Left ventricle myocardium inferior (tissue), 1 donor: ENCODE measurements at regions not wholly inside any gene's neighbourhood (a gene's known extent, or its start where the extent isn't known, plus 50 kb on each side); places are given as distances from the start of the nearest gene placed in this dataset.

Experiments used
- DNase-seq: peaks from one replicate; pipeline ENCODE4 v3.0.0-alpha.2; 2020
- H3K27ac ChIP-seq: fragments of 200-600 bp; replicated peaks from 2 replicates; pipeline ENCODE4 v1.8.0; 2021
- H3K27me3 ChIP-seq: fragments of 200-600 bp; 2 replicates; pipeline ENCODE4 v1.8.0; 2021; ENCODE audit warnings: low read depth
- H3K36me3 ChIP-seq: fragments of 200-600 bp; 2 replicates; pipeline ENCODE4 v1.8.0; 2021
- H3K4me1 ChIP-seq: fragments of 200-600 bp; 2 replicates; pipeline ENCODE4 v1.8.0; 2021
- H3K4me3 ChIP-seq: fragments of 200-600 bp; 2 replicates; pipeline ENCODE4 v1.8.0; 2021; ENCODE audit warnings: mild to moderate bottlenecking, moderate library complexity
- H3K9me3 ChIP-seq: fragments of 200-600 bp; replicated peaks from 2 replicates; pipeline ENCODE4 v1.8.0; 2021
- intact Hi-C: fragments of 100-400 bp; cut with micrococcal nuclease; formaldehyde crosslinking; loops from one replicate; pipeline ENCODE4 v1.11.0; 2022
- TF ChIP-seq, protein P1 (sequence below): fragments of 200-600 bp; IDR thresholded peaks from 2 replicates; pipeline ENCODE4 v1.8.0; 2021; ENCODE audit warnings: antibody characterized with exemption, mild to moderate bottlenecking, borderline replicate concordance
- donor health status: DM: no; HTN: yes; CAD: no; lungs with severe emphysema.

DNA sequence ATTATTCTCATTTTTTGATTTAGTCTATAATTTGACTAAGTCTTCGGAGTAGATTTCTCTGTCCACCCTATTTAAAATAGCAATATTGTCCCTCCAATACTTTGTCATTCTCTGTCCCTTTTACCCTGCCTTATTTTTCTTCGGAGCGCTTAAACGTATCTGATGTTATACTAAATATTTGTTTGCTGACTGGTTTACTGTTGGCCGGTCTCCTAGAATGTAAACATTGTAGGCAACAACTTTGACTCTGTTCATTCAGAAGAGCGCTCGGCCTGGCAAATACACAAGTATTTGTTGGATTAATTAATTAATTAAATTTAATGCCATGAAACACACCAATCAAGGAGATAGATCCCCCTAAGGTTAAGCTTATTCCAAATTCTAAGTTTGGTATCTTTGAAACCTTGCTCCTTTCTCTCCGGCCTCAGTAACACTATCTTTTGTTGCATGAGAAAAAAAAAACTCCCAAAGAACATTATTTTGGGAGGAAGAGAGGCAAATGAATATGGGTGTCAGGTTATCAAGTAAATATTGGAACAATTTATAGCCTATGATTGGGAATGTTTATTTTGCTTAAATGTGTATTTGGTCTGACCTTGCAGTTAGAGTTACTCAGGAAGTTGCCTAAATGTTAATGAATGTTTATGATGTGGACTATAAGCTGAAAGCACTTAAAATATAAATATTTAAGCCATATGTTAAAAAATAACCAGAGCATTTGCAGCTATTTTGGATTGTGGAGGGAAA, 231.1 kb downstream of the SOX4 start:
- no peak overlapping the region for H3K27ac ChIP-seq
- H3K36me3 ChIP-seq = no peaks in the 10 kb centered on the region
- no peak overlapping the region for H3K4me3 ChIP-seq
- intact Hi-C loops = no loop called here
- H3K4me1 ChIP-seq = no peaks in the 10 kb centered on the region
- no peaks in the 10 kb centered on the region for H3K9me3 ChIP-seq
- TF ChIP-seq, protein P1, sequence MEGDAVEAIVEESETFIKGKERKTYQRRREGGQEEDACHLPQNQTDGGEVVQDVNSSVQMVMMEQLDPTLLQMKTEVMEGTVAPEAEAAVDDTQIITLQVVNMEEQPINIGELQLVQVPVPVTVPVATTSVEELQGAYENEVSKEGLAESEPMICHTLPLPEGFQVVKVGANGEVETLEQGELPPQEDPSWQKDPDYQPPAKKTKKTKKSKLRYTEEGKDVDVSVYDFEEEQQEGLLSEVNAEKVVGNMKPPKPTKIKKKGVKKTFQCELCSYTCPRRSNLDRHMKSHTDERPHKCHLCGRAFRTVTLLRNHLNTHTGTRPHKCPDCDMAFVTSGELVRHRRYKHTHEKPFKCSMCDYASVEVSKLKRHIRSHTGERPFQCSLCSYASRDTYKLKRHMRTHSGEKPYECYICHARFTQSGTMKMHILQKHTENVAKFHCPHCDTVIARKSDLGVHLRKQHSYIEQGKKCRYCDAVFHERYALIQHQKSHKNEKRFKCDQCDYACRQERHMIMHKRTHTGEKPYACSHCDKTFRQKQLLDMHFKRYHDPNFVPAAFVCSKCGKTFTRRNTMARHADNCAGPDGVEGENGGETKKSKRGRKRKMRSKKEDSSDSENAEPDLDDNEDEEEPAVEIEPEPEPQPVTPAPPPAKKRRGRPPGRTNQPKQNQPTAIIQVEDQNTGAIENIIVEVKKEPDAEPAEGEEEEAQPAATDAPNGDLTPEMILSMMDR = no peak
- no peak for DNase-seq
- no peaks in the 10 kb centered on the region for H3K27me3 ChIP-seq

DNA sequence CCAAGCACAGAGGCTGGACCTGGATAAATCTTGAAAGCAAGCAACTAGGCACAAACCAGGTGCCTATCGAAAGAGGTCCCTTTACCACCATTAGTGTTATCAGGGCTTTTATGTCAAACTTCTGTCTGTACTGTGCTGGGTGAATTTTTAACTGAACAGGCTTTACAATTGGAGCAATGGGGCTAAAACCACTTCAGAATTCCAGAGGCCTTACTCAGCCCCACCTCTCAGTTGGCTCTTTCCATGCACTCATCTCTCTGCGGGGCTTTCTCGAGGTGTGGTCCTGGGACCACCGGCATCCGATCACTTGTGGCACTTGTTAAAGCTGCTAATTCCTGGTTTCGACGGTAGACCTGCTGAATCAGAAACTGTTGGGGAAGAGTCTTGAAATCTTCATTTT, 232.5 kb downstream of the SOX4 start:
- Histone ChIP-seq H3K36me3 (no peaks in the 10 kb centered on the region), H3K9me3 (no peaks in the 10 kb centered on the region), H3K4me3 (no peak overlapping the region), H3K27me3 (no peaks in the 10 kb centered on the region), H3K27ac (no peak overlapping the region), H3K4me1 (no peaks in the 10 kb centered on the region)
- intact Hi-C loops = no loop called here
- DNase-seq = no peak
- TF ChIP-seq, protein P1 = no peak

DNA sequence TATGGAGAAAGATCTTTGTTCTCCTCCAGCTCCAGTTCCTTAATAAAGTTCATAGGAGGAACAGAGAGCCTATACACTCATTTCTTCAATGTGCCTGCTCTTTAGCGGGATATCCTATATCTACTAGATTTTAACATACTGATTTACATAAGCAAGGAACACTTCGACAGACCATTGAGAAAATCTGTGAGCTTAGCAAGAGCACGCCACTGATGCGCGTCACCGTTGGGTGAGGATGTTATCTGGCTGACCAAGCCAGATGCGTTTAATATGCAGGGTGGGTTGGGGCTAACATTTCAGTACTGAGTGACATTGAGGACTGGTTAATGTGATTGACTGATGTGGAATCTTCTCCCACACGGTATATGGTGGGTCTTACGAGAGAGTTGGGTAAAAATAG, 233.4 kb downstream of the SOX4 start:
- intact Hi-C loops = no loop called here
- DNase-seq = no peak
- TF ChIP-seq, protein P1 = no peak
- Histone ChIP-seq H3K9me3 (no peaks in the 10 kb centered on the region), H3K27me3 (no peaks in the 10 kb centered on the region), H3K27ac (no peak overlapping the region), H3K4me1 (no peaks in the 10 kb centered on the region), H3K36me3 (no peaks in the 10 kb centered on the region), H3K4me3 (no peak overlapping the region)

DNA sequence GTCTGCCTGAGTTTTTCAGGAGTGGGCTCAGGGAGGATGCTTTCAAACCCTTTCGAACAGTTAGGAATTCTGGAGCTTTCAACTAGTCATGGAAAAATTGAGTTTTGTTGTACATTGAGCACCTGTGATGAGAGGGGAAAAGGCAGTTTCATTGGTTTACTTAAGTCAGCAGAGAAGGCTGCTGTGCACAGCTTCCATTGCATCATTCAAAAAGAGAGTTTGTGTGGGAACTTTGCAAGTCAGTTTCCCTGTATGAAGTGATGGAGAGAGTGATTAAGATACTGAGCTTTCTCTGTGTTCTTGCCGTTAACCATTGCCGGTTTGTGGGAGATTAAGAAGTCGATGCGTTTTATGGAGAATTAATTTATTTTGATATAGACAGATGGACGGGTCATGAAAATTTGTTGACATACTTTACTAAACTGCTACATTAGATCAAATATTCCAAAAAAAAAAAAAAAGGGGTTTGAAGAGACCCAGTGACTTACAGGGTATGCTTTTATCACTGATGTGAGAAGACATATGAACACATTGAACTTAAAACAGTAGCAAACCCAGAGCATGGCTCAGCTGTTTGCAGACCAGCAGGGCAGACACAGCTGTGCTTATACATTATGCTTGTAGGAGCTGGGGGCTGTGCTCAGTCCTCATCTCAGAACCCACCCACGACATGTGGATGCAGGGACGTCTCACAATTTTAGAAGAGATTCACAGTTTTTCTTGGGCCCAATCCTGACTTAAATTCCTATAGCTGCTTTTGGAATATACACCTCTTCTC, 234.1 kb downstream of the SOX4 start:
- H3K4me1 ChIP-seq = no peaks in the 10 kb centered on the region
- no peak for DNase-seq
- no peak overlapping the region for H3K27ac ChIP-seq
- no peaks in the 10 kb centered on the region for H3K36me3 ChIP-seq
- intact Hi-C loops = no loop called here
- no peak overlapping the region for H3K4me3 ChIP-seq
- H3K9me3 ChIP-seq = no peaks in the 10 kb centered on the region
- no peaks in the 10 kb centered on the region for H3K27me3 ChIP-seq
- TF ChIP-seq, protein P1 = no peak

DNA sequence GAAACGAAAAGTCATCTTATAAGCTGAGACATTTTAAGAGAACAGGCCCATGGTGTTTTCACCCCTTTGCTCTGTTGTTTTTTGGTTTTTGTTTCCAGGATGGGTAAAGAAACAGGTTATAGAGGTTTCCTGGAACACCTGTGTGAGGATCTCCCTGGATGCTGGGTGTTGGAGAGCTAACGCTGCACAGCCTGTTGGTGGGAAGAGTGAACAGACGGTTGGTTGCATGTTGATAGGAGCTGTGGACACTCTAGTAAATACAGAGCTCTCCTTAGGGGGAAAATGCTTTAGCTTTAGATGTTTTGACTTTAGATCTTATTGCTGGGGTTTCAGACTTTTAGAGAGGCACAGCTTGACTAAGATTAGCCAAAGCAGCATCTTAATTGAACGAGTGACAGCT, 235.2 kb downstream of the SOX4 start:
- H3K9me3 ChIP-seq = no peaks in the 10 kb centered on the region
- TF ChIP-seq, protein P1 = no peak
- no peaks in the 10 kb centered on the region for H3K36me3 ChIP-seq
- no peaks in the 10 kb centered on the region for H3K4me1 ChIP-seq
- H3K4me3 ChIP-seq = no peak overlapping the region
- no peak overlapping the region for H3K27ac ChIP-seq
- no peaks in the 10 kb centered on the region for H3K27me3 ChIP-seq
- intact Hi-C loops = no loop called here
- DNase-seq = no peak
